GM12878 (cell line): ENCODE measurements at regions not wholly inside any gene's neighbourhood (a gene's known extent, or its start where the extent isn't known, plus 50 kb on each side); places are given as distances from the start of the nearest gene placed in this dataset.

Source experiments
- ATAC-seq: fragments of 200-7000 bp; cut with Tn5 transposase; 3 replicates; pipeline ENCODE4 v1.9.1; 2020; ENCODE audit warnings: mild to moderate bottlenecking, moderate library complexity
- BruUV-seq: library from RNA; stranded (reverse); fragments of 400-500 nt; replicated peaks from 2 replicates; lab custom pipeline; 2021; lab: Mats Ljungman, UMichigan
- CTCF ChIA-PET: fragments of 300-600 bp; sonication (Branson Sonifier 250); formaldehyde crosslinking; extraction: SDS; loops from one replicate; lab custom pipeline; 2021; ENCODE audit warnings: inconsistent platforms; lab: Yijun Ruan, JAX
- POLR2A ChIA-PET: fragments of 350-600 bp; formaldehyde crosslinking; extraction: SDS; loops from one replicate; lab custom pipeline; 2021; ENCODE audit warnings: inconsistent platforms; lab: Charles Lee
- RAD21 ChIA-PET: fragments of 300-600 bp; sonication (Branson Sonifier 250); formaldehyde crosslinking; loops from one replicate; lab custom pipeline; 2023; ENCODE audit warnings: antibody characterized with exemption; ENCODE audit not compliant: unreplicated experiment; lab: Charles Lee
- SMC1A ChIA-PET: fragments of 300-600 bp; sonication (Branson Sonifier 250); formaldehyde crosslinking; loops from one replicate; lab custom pipeline; 2023; ENCODE audit not compliant: unreplicated experiment, uncharacterized antibody; lab: Charles Lee
- DNase-seq: peaks from one replicate; pipeline ENCODE4 v3.0.0-alpha.2; 2011; ENCODE audit warnings: low read depth, low spot score
- FAIRE-seq: peaks from 3 replicates; lab custom pipeline; 2011; peaks lifted over from hg19 to GRCh38; lab: Jason Lieb, UNC
- H2AFZ ChIP-seq: 2 replicates; pipeline ENCODE4 v1.6.0; 2011; ENCODE audit warnings: low read depth, low read length, control low read depth; ENCODE audit not compliant: control insufficient read depth
- H3K27ac ChIP-seq: 2 replicates; pipeline ENCODE4 v1.5.1; 2011; ENCODE audit warnings: control low read depth; ENCODE audit not compliant: control insufficient read depth, insufficient read depth
- H3K27me3 ChIP-seq, 2 experiments: replicated peaks in 1 of 2; 2 replicates each; pipeline versions ENCODE4 v1.6.0 to v1.6.1; 2011; ENCODE audit warnings: low read length in 1 of 2; ENCODE audit not compliant: control insufficient read depth in 2 of 2, insufficient read depth in 2 of 2
- H3K36me3 ChIP-seq, 2 experiments: 2 replicates each; pipeline ENCODE4 v1.5.1; 2011; ENCODE audit warnings: low read length in 1 of 2; ENCODE audit not compliant: control insufficient read depth in 2 of 2, insufficient read depth in 2 of 2
- H3K4me1 ChIP-seq: 2 replicates; pipeline ENCODE4 v1.6.1; 2011; ENCODE audit warnings: mild to moderate bottlenecking, low read length, moderate library complexity, mixed read lengths; ENCODE audit not compliant: control insufficient read depth, insufficient read depth
- H3K4me2 ChIP-seq: 2 replicates; pipeline ENCODE4 v1.6.0; 2011; ENCODE audit warnings: control low read depth; ENCODE audit not compliant: control insufficient read depth, insufficient read depth
- H3K4me3 ChIP-seq: fragments of 200-600 bp; sonication (generic); 2 replicates; pipeline ENCODE4 v1.5.1; 2016
- H3K79me2 ChIP-seq: 2 replicates; pipeline ENCODE4 v1.6.0; 2011; ENCODE audit warnings: low read length; ENCODE audit not compliant: control insufficient read depth, insufficient read depth
- H3K9ac ChIP-seq: 2 replicates; pipeline ENCODE4 v1.8.0; 2011; ENCODE audit warnings: low read length, control low read depth, mixed read lengths; ENCODE audit not compliant: control insufficient read depth, insufficient read depth
- H3K9me3 ChIP-seq: replicated peaks from 3 replicates; pipeline ENCODE4 v1.5.1; 2011; ENCODE audit warnings: mild to moderate bottlenecking, low read length; ENCODE audit not compliant: control insufficient read depth, insufficient read depth
- H4K20me1 ChIP-seq: 2 replicates; pipeline ENCODE4 v1.6.0; 2011; ENCODE audit not compliant: control insufficient read depth, insufficient read depth
- FOXM1 ChIP-seq: IDR thresholded peaks from 2 replicates; pipeline ENCODE4 v1.6.1; 2012; ENCODE audit warnings: low read depth, mild to moderate bottlenecking, inconsistent platforms, low read length, moderate library complexity
- IRF5 ChIP-seq: fragments of 450-650 bp; IDR thresholded peaks from 2 replicates; pipeline ENCODE4 v1.6.1; 2017; ENCODE audit warnings: borderline replicate concordance
- KLF5 ChIP-seq: fragments of 450-650 bp; IDR thresholded peaks from 2 replicates; pipeline ENCODE4 v1.6.1; 2014; ENCODE audit warnings: mild to moderate bottlenecking; ENCODE audit not compliant: partially characterized antibody
- NKRF ChIP-seq: fragments of 450-650 bp; conservative IDR thresholded peaks from 2 replicates; pipeline ENCODE4 v1.6.1; 2017; ENCODE audit warnings: mild to moderate bottlenecking, moderate library complexity
- PML ChIP-seq: IDR thresholded peaks from 2 replicates; pipeline ENCODE4 v1.6.1; 2012; ENCODE audit warnings: low read length, inconsistent platforms
- SIX5 ChIP-seq: IDR thresholded peaks from 2 replicates; pipeline ENCODE4 v1.6.1; 2011; ENCODE audit warnings: mild to moderate bottlenecking, low read depth, low read length, moderate library complexity; ENCODE audit not compliant: severe bottlenecking
- SUPT20H ChIP-seq: IDR thresholded peaks from 2 replicates; pipeline ENCODE4 v1.6.1; 2011; ENCODE audit warnings: low read depth, mild to moderate bottlenecking, low read length, moderate library complexity, borderline replicate concordance; ENCODE audit not compliant: control insufficient read depth
- TAF1 ChIP-seq: IDR thresholded peaks from 2 replicates; pipeline ENCODE4 v1.6.1; 2011; ENCODE audit warnings: mild to moderate bottlenecking, low read depth, low read length, borderline replicate concordance
- TBL1XR1 ChIP-seq: IDR thresholded peaks from 2 replicates; pipeline ENCODE4 v1.6.1; 2012; ENCODE audit warnings: low read depth, low read length, improper control_type of control experiment
- ZNF622 ChIP-seq: fragments of 450-650 bp; IDR thresholded peaks from 2 replicates; pipeline ENCODE4 v1.6.1; 2017; ENCODE audit warnings: mild to moderate bottlenecking, inconsistent platforms
- WGBS: methylation state at CpG from one replicate; pipeline ENCODE4 v1.1.6; 2016; ENCODE audit warnings: low lambda C conversion rate; ENCODE audit not compliant: insufficient replicate concordance, insufficient coverage; ENCODE audit errors: missing lambda C conversion rate; 5-methylcytosine and 5-hydroxymethylcytosine counted together
- in situ Hi-C: fragments of 300-500 bp; cut with MboI; formaldehyde crosslinking; loops from 9 replicates; pipeline ENCODE4 v1.14.3; 2018; ENCODE audit warnings: mixed read lengths
- intact Hi-C: fragments of 100-400 bp; cut with micrococcal nuclease; formaldehyde crosslinking; loops from one replicate; pipeline ENCODE4 v1.14.2; 2022; ENCODE audit not compliant: unreplicated experiment
- TF ChIP-seq, protein P1 (sequence below): fragments of 450-650 bp; IDR thresholded peaks from 2 replicates; pipeline ENCODE4 v1.6.1; 2017; ENCODE audit warnings: low read depth, mild to moderate bottlenecking, moderate library complexity
- TF ChIP-seq, protein P2 (sequence below): fragments of 450-650 bp; IDR thresholded peaks from 2 replicates; pipeline ENCODE4 v1.6.1; 2016; ENCODE audit warnings: mild to moderate bottlenecking

GRCh38 chr12:68480526-68480925, 130.2 kb upstream of the RAP1B start (continued):
- TF ChIP-seq, protein P1, sequence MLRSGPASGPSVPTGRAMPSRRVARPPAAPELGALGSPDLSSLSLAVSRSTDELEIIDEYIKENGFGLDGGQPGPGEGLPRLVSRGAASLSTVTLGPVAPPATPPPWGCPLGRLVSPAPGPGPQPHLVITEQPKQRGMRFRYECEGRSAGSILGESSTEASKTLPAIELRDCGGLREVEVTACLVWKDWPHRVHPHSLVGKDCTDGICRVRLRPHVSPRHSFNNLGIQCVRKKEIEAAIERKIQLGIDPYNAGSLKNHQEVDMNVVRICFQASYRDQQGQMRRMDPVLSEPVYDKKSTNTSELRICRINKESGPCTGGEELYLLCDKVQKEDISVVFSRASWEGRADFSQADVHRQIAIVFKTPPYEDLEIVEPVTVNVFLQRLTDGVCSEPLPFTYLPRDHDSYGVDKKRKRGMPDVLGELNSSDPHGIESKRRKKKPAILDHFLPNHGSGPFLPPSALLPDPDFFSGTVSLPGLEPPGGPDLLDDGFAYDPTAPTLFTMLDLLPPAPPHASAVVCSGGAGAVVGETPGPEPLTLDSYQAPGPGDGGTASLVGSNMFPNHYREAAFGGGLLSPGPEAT = no peak
- TF ChIP-seq TAF1 (no peak), SIX5 (no peak), ZNF622 (no peak)
- TF ChIP-seq, protein P2, sequence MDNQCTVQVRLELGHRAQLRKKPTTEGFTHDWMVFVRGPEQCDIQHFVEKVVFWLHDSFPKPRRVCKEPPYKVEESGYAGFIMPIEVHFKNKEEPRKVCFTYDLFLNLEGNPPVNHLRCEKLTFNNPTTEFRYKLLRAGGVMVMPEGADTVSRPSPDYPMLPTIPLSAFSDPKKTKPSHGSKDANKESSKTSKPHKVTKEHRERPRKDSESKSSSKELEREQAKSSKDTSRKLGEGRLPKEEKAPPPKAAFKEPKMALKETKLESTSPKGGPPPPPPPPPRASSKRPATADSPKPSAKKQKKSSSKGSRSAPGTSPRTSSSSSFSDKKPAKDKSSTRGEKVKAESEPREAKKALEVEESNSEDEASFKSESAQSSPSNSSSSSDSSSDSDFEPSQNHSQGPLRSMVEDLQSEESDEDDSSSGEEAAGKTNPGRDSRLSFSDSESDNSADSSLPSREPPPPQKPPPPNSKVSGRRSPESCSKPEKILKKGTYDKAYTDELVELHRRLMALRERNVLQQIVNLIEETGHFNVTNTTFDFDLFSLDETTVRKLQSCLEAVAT = 0 out of 2 replicates have a peak, but pooled peaks have one; percentile 14

DNA sequence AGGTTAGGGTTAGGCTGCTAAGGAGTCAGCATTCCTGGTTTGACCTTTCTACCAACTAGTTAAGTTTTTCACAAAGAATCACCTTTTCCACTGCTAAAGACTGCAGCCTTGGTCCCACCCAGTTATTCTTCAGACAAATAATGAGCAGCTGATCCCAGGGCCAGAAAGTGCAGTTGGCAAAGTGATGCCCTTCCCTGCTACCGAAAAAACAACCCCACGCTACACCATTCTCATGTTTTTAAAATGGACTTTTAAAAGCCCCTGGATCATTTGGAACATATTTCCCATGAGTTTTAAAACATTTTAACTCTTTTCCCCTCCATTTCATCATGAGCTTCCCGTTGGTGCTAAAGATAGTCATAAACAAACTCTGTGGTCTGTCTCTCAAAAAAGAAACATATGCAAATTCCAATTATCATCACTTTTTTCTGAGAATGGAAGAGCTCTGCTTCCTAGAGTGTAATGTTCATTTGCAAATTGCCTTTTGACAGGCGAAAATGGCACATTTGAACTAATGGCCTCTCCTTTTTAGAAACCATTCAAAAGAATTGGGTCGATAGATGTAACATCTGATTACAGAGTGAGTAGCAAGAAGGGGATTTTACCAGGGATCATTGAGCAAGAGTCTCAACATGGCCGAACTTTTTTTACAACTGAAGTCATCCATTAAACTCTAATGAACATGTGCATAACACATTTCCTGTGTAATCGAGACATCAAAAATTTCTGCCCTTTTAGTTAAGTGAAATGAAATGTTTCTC, 129.3 kb upstream of the RAP1B start:
- Histone ChIP-seq H3K4me1 (peaks cover 32% of the 10 kb centered on the region), H3K9ac (peak overlapping the region; percentile 63), H3K27me3 (no peaks in the 10 kb centered on the region), H4K20me1 (no peaks in the 10 kb centered on the region), H3K9me3 (peaks cover 7% of the 10 kb centered on the region), H3K4me3 (0 out of 2 replicates have a peak overlapping the region, but pooled peaks have one; percentile 18), H3K4me2 (peak overlapping the region; percentile 85), H2AFZ (peak overlapping the region; percentile 86), H3K27ac (peak overlapping the region; percentile 91), H3K36me3 (no peaks in the 10 kb centered on the region), H3K79me2 (no peaks in the 10 kb centered on the region)
- ChIA-PET CTCF (interaction anchor here (0.7 to 3.6 kb wide), 6 partner anchors 10 to 41 kb away, joined by 3 to 15 read pairs (median 4); no protein-coding TSS in a partner anchor), SMC1A (interaction anchor here (0.7 to 6.0 kb wide), 27 partner anchors 9 to 328 kb away, joined by 3 to 84 read pairs (median 9); partner anchors contain the start of gene MDM1), RAD21 (interaction anchor here (0.8 to 7.3 kb wide), 18 partner anchors 16 to 266 kb away, joined by 3 to 93 read pairs (median 12); partner anchors contain the start of gene RAP1B), POLR2A (interaction anchor here (0.6 to 5.3 kb wide), 14 partner anchors 15 to 148 kb away, joined by 3 to 40 read pairs (median 8); partner anchors contain the start of gene RAP1B)
- 2% methylated on average over 7 of the region's 7 CpGs for WGBS
- in situ Hi-C loops = no loop called here
- ATAC-seq (peak; percentile 65), FAIRE-seq (peak; percentile 54), DNase-seq (peak; percentile 89)
- no TSS peak for BruUV-seq
- intact Hi-C loops = loop anchor here (1.0 to 5.0 kb wide), 4 partner anchors 31 to 326 kb away; partner anchors contain the start of gene MDM2
- TF ChIP-seq PML (no peak), FOXM1 (peak; percentile 57; the same call in 1 of the 2 replicates), NKRF (no peak; the same call in 1 of the 2 replicates), TBL1XR1 (peak; percentile 66), IRF5 (no peak), SUPT20H (no peak), KLF5 (peak; percentile 30)
- TF ChIP-seq, protein P1 = peak; percentile 71
